Esophagus muscularis mucosa (tissue), 4 donors: ENCODE measurements at regions not wholly inside any gene's neighbourhood (a gene's known extent, or its start where the extent isn't known, plus 50 kb on each side); places are given as distances from the start of the nearest gene placed in this dataset.

ENCODE experiments used
- DNase-seq: peaks from one replicate; pipeline ENCODE4 v3.0.0-alpha.2; 2017; ENCODE audit errors: extremely low spot score
- H3K27ac ChIP-seq, 4 donors: fragments of 200-600 bp; sonication (generic); replicated peaks in 1 of 4; 1 replicate in 3 of 4; 2 replicates in 1 of 4; pipeline ENCODE4 v1.5.1; 2016 to 2019; ENCODE audit warnings: mild to moderate bottlenecking in 1 of 4
- H3K27me3 ChIP-seq, 4 donors: fragments of 200-600 bp; sonication (generic); one replicate each; pipeline versions ENCODE4 v1.5.1 to v1.6.0; 2016 to 2019
- H3K36me3 ChIP-seq, 4 donors: fragments of 200-600 bp; sonication (generic); one replicate each; pipeline ENCODE4 v1.5.1; 2016 to 2019
- H3K4me1 ChIP-seq, 4 donors: fragments of 200-600 bp; sonication (generic); one replicate each; pipeline ENCODE4 v1.5.1; 2016 to 2019
- H3K4me3 ChIP-seq, 4 donors: fragments of 200-600 bp; sonication (generic); 1 replicate in 2 of 4; 2 replicates in 2 of 4; pipeline ENCODE4 v1.5.1; 2016 to 2019; ENCODE audit warnings: mild to moderate bottlenecking in 4 of 4, moderate library complexity in 1 of 4
- H3K9me3 ChIP-seq, 4 donors: fragments of 200-600 bp; sonication (generic); 1 replicate in 3 of 4; 2 replicates in 1 of 4; pipeline ENCODE4 v1.5.1; 2016 to 2019
- EP300 ChIP-seq: sonication (generic); formaldehyde crosslinking; IDR thresholded peaks from one replicate; pipeline ENCODE4 v1.6.1; 2017; ENCODE audit warnings: antibody characterized with exemption
- POLR2A ChIP-seq: fragments of 450-650 bp; IDR thresholded peaks from one replicate; pipeline ENCODE4 v1.6.1; 2017; ENCODE audit warnings: antibody characterized with exemption, moderate library complexity, mild to moderate bottlenecking, low read depth
- POLR2AphosphoS5 ChIP-seq, 2 donors: sonication (generic); formaldehyde crosslinking; IDR thresholded peaks; one replicate each; pipeline ENCODE4 v1.6.1; 2017; ENCODE audit warnings: antibody characterized with exemption in 2 of 2
- WGBS: methylation state at CpG from one replicate; pipeline ENCODE4 v1.1.5; 2018; 5-methylcytosine and 5-hydroxymethylcytosine counted together
- intact Hi-C: fragments of 100-400 bp; cut with DNase I; formaldehyde crosslinking; loops from one replicate; pipeline ENCODE4 v1.15.1; 2023
- TF ChIP-seq, protein P1 (sequence below), 3 experiments: fragments of 200-600 bp in 2 of 3; fragments of 450-650 bp in 1 of 3; sonication (generic) in 2 of 3; IDR thresholded peaks; one replicate each; pipeline ENCODE4 v1.5.1; 2017 to 2019; ENCODE audit warnings: antibody characterized with exemption in 3 of 3, mild to moderate bottlenecking in 2 of 3, moderate library complexity in 1 of 3

DNA sequence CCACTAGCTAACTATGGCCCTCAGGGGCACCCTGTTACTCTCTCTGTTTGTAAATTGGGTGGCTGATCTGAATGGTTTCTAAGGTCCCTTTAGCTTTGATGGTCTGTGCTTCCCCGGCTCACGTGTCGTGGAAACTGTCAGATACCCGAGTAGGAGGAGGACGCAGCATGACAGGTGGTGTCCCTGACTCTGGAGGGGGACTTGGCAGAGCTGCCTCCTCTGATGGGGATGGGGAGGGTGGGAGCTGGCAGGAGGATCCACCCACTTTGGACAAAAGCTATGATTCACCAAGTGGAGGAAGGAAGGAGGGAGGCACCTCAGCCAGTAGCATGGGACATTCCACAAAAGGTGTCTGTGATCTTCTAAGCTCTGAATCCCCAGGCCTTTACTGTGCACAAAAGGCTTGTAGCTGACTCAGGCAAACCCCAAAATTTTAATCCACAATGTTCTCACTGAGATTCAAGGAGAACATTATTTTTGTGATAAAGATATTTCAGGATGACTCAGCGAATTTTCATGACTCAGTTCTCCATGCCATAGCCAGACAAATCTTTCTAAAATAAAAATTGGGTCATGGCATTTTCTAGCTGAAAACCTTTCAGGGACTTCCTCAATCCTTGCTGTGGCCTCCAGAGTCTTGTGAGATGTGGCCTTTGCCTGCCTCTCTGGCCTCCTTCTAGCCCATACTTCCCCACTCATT, 131.0 kb upstream of the BRINP1 start:
- no peaks in the 10 kb centered on the region for H3K9me3 ChIP-seq
- no peaks in the 10 kb centered on the region for H3K36me3 ChIP-seq
- intact Hi-C loops: no loop called here
- no peak overlapping the region for H3K27ac ChIP-seq
- no peak for TF ChIP-seq POLR2A
- no peak for TF ChIP-seq POLR2AphosphoS5 (IDR thresholded peaks at IDR 0.05)
- no peak for TF ChIP-seq EP300
- no peak overlapping the region for H3K4me3 ChIP-seq
- H3K27me3 ChIP-seq: no peaks in the 10 kb centered on the region
- 83% methylated on average over 6 of the region's 6 CpGs for WGBS
- no peak for DNase-seq
- no peaks in the 10 kb centered on the region for H3K4me1 ChIP-seq

DNA sequence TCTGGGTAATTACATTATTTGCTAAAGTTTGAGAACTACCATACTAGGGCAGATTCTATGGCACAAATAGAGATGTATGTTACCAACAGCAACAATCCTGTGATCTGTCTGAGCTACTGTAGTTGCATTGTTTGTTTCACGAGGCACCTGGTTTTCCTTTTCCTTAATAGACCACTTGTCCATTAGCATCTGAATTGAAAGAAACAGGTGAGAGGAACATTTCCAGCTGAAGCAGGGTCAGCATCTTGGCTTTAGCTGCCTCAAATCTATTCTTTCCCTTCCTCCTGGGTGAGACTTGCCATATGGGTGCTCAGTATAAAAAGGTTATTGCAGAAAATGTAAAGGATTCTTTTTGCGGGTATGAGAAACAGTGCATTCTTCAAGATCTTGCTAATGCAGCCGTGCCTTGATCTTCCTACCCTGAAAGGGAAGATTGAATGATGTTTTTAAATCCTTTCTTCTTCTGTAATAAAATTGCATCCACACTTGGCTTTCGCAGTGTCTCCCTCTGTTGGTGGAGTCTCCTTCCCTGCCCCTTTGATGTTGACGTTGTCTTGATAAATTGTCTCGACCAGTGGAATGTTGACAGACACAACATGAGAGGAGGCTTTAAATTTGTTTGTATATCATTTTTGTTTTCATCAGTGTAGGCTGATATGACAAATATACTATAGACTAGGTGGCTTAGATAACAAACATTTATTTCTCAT, 118.0 kb upstream of the BRINP1 start:
- TF ChIP-seq POLR2AphosphoS5 (IDR thresholded peaks at IDR 0.05) (no peak), EP300 (no peak), POLR2A (no peak)
- TF ChIP-seq, protein P1, sequence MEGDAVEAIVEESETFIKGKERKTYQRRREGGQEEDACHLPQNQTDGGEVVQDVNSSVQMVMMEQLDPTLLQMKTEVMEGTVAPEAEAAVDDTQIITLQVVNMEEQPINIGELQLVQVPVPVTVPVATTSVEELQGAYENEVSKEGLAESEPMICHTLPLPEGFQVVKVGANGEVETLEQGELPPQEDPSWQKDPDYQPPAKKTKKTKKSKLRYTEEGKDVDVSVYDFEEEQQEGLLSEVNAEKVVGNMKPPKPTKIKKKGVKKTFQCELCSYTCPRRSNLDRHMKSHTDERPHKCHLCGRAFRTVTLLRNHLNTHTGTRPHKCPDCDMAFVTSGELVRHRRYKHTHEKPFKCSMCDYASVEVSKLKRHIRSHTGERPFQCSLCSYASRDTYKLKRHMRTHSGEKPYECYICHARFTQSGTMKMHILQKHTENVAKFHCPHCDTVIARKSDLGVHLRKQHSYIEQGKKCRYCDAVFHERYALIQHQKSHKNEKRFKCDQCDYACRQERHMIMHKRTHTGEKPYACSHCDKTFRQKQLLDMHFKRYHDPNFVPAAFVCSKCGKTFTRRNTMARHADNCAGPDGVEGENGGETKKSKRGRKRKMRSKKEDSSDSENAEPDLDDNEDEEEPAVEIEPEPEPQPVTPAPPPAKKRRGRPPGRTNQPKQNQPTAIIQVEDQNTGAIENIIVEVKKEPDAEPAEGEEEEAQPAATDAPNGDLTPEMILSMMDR (IDR thresholded peaks at IDR 0.05): no peak
- Histone ChIP-seq H3K27ac (no peak overlapping the region), H3K4me1 (no peaks in the 10 kb centered on the region), H3K9me3 (no peaks in the 10 kb centered on the region), H3K36me3 (no peaks in the 10 kb centered on the region), H3K27me3 (no peaks in the 10 kb centered on the region), H3K4me3 (no peak overlapping the region)
- no peak for DNase-seq
- WGBS: 56% methylated on average over 6 of the region's 6 CpGs
- intact Hi-C loops: no loop called here

DNA sequence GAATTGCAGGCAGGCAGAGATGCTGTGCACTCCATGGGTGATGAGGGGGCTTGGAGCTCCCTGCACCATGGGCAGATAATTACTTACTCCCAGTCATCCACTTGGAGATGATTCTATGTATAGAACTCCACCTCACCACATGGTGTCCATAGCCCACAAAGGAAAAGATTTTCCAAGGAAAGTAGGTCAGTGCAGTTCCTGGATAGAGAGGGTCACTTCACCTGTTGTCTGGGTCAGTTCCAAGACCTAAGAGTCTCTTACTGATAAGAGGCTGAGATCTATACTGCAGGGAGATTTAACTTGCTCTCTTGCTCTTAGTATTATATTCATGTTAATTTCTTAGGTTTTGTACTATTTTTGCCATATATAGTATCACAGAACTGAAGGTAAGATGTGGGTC, 113.9 kb upstream of the BRINP1 start:
- Histone ChIP-seq H3K27me3 (no peaks in the 10 kb centered on the region), H3K27ac (no peak overlapping the region), H3K4me1 (no peaks in the 10 kb centered on the region), H3K36me3 (no peaks in the 10 kb centered on the region), H3K9me3 (no peaks in the 10 kb centered on the region), H3K4me3 (no peak overlapping the region)
- no peak for TF ChIP-seq POLR2AphosphoS5 (IDR thresholded peaks at IDR 0.05)
- TF ChIP-seq, protein P1 (IDR thresholded peaks at IDR 0.05): no peak
- TF ChIP-seq EP300: no peak
- no peak for TF ChIP-seq POLR2A
- DNase-seq: no peak
- intact Hi-C loops: no loop called here

DNA sequence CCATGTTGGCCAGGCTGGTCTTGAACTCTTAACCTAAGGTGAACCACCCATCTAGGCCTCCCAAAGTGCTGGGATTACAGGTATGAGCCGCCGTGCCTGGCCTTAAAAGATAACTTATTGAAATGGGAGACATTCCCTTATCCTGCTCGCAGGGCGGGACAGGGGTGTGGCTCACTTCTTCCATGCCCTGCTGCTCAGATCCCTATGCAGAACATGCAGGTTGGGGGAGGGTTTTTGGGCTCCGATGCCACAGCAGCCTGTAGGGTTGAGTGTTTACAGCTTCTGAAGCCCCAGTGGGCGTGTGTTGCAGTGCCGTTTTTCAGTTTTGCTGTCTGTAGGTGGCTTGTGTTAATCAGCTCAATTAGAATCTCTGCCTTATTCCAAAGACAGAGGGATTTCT, 108.0 kb upstream of the BRINP1 start:
- TF ChIP-seq POLR2AphosphoS5 (IDR thresholded peaks at IDR 0.05): no peak
- TF ChIP-seq, protein P1 (IDR thresholded peaks at IDR 0.05): no peak
- no peak for TF ChIP-seq POLR2A
- no peak for TF ChIP-seq EP300
- H3K9me3 ChIP-seq: no peaks in the 10 kb centered on the region
- 84% methylated on average over 7 of the region's 7 CpGs for WGBS
- H3K27me3 ChIP-seq: no peaks in the 10 kb centered on the region
- no peak overlapping the region for H3K4me3 ChIP-seq
- DNase-seq: no peak
- no peaks in the 10 kb centered on the region for H3K36me3 ChIP-seq
- no peaks in the 10 kb centered on the region for H3K4me1 ChIP-seq
- intact Hi-C loops: no loop called here
- no peak overlapping the region for H3K27ac ChIP-seq

DNA sequence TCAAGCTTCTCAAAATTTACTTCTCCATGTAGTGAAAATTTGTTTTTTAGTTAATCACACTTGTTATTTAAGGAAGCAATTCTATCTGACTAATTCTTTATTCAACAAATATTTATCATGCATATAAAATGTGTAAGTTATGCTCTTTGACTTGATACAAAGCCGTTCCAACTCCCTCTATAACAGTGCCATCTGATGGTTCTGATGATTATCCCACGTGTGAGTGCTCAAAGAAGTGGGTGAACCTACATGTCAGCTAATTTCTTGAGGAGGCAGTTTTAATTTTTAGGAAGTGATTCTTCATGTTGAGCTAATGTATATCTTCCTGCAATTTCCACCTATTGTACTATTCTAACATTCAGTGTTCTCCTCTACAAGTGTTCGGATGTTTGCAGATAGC, 88.8 kb upstream of the BRINP1 start:
- Histone ChIP-seq H3K9me3 (no peaks in the 10 kb centered on the region), H3K4me1 (no peaks in the 10 kb centered on the region), H3K27me3 (no peaks in the 10 kb centered on the region), H3K4me3 (no peak overlapping the region), H3K27ac (no peak overlapping the region), H3K36me3 (no peaks in the 10 kb centered on the region)
- TF ChIP-seq POLR2A (no peak), EP300 (no peak), POLR2AphosphoS5 (IDR thresholded peaks at IDR 0.05) (no peak)
- TF ChIP-seq, protein P1 (IDR thresholded peaks at IDR 0.05): no peak
- no peak for DNase-seq
- 49% methylated on average over 3 of the region's 3 CpGs for WGBS
- intact Hi-C loops: no loop called here
